Thyroid gland (tissue), 4 donors: ENCODE measurements at regions not wholly inside any gene's neighbourhood (a gene's known extent, or its start where the extent isn't known, plus 50 kb on each side); places are given as distances from the start of the nearest gene placed in this dataset.

Experiments used
- DNase-seq, 2 donors: peaks; one replicate each; pipeline ENCODE4 v3.0.0-alpha.2; 2019
- H3K27ac ChIP-seq, 3 donors: fragments of 200-600 bp; sonication (generic); 1 replicate in 2 of 3; 2 replicates in 1 of 3; pipeline ENCODE4 v1.5.1; 2016 to 2019; ENCODE audit warnings: mild to moderate bottlenecking in 1 of 3, moderate library complexity in 1 of 3
- H3K27me3 ChIP-seq: fragments of 200-600 bp; sonication (generic); one replicate; pipeline ENCODE4 v1.5.1; 2019
- H3K36me3 ChIP-seq, 2 donors: fragments of 200-600 bp; sonication (generic); one replicate each; pipeline ENCODE4 v1.5.1; 2016 to 2019
- H3K4me1 ChIP-seq, 2 donors: fragments of 200-600 bp; sonication (generic); one replicate each; pipeline ENCODE4 v1.5.1; 2017 to 2019
- H3K4me3 ChIP-seq, 3 donors: fragments of 200-600 bp; sonication (generic); replicated peaks in 1 of 3; 1 replicate in 2 of 3; 2 replicates in 1 of 3; pipeline ENCODE4 v1.5.1; 2016; ENCODE audit warnings: mild to moderate bottlenecking in 1 of 3
- H3K9me3 ChIP-seq: fragments of 200-600 bp; sonication (generic); one replicate; pipeline ENCODE4 v1.5.1; 2017
- POLR2A ChIP-seq, 2 donors: fragments of 450-650 bp; IDR thresholded peaks; one replicate each; pipeline ENCODE4 v1.6.1; 2017; ENCODE audit warnings: antibody characterized with exemption in 2 of 2, mild to moderate bottlenecking in 2 of 2, moderate library complexity in 1 of 2
- WGBS, 2 donors: methylation state at CpG; one replicate each; pipeline ENCODE4 v1.1.5; 2017; 5-methylcytosine and 5-hydroxymethylcytosine counted together
- intact Hi-C: fragments of 100-400 bp; cut with DNase I; formaldehyde crosslinking; loops from one replicate; pipeline ENCODE4 v1.15.1; 2023
- TF ChIP-seq, protein P1 (sequence below), 6 experiments: fragments of 200-600 bp in 3 of 6; fragments of 450-650 bp in 3 of 6; sonication (generic) in 3 of 6; IDR thresholded peaks; one replicate each; pipeline ENCODE4 v1.5.1; 2016 to 2019; ENCODE audit warnings: antibody characterized with exemption in 6 of 6, mild to moderate bottlenecking in 2 of 6, inconsistent platforms in 1 of 6, moderate library complexity in 1 of 6

DNA sequence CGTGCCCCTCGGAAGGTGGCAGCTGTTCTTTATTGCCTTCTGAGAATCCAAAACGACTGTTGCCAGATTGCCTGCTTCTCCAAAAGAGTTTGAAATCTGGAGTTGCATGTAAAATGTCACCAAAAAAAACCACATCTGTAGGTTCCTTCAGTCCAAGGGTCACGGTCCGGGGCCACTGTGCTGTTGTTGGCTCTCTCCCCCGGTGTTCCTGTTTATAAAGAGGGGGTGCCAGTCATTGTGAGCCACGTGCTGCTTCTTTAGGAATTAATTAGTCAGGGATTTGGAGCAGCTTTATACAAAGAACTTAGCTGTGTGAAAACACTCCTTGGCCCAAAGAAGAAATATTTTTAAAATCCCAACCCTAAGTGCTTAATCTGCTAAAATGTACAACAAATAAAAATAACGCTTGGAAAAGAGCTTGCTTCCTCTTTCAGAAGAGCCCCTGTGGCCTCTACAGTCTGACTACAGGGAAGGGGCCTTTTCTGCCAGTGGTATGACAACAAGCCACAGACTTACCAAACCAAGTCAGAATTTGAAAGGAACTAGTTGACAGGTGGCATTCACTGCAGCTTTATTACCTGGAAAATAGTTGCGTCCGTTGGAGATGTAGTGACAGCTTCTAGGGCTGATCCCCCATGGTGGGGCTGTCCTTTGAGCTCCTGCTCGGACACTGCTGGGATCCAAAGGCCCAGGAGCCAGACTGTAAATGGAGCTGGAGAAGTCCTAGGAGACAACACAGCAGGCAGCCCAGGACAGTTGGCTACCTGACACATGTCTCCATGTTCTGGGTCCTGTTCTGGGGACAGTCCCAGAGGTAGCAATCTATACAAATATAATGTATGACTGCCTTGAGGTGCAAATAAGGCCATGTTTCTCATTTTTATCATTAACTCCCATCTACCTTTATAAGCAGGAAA, 84.5 kb upstream of the SLC1A4 start:
- Histone ChIP-seq H3K4me3 (no peak overlapping the region), H3K27me3 (no peaks in the 10 kb centered on the region), H3K9me3 (no peaks in the 10 kb centered on the region), H3K4me1 (no peaks in the 10 kb centered on the region), H3K36me3 (no peaks in the 10 kb centered on the region), H3K27ac (no peak overlapping the region)
- 57 to 64% methylated on average over 11 of the region's 11 CpGs for WGBS, 2 donors
- intact Hi-C loops = no loop called here
- DNase-seq = no peak
- TF ChIP-seq POLR2A (IDR thresholded peaks at IDR 0.05) = no peak
- TF ChIP-seq, protein P1, sequence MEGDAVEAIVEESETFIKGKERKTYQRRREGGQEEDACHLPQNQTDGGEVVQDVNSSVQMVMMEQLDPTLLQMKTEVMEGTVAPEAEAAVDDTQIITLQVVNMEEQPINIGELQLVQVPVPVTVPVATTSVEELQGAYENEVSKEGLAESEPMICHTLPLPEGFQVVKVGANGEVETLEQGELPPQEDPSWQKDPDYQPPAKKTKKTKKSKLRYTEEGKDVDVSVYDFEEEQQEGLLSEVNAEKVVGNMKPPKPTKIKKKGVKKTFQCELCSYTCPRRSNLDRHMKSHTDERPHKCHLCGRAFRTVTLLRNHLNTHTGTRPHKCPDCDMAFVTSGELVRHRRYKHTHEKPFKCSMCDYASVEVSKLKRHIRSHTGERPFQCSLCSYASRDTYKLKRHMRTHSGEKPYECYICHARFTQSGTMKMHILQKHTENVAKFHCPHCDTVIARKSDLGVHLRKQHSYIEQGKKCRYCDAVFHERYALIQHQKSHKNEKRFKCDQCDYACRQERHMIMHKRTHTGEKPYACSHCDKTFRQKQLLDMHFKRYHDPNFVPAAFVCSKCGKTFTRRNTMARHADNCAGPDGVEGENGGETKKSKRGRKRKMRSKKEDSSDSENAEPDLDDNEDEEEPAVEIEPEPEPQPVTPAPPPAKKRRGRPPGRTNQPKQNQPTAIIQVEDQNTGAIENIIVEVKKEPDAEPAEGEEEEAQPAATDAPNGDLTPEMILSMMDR (IDR thresholded peaks at IDR 0.05) = no peak

DNA sequence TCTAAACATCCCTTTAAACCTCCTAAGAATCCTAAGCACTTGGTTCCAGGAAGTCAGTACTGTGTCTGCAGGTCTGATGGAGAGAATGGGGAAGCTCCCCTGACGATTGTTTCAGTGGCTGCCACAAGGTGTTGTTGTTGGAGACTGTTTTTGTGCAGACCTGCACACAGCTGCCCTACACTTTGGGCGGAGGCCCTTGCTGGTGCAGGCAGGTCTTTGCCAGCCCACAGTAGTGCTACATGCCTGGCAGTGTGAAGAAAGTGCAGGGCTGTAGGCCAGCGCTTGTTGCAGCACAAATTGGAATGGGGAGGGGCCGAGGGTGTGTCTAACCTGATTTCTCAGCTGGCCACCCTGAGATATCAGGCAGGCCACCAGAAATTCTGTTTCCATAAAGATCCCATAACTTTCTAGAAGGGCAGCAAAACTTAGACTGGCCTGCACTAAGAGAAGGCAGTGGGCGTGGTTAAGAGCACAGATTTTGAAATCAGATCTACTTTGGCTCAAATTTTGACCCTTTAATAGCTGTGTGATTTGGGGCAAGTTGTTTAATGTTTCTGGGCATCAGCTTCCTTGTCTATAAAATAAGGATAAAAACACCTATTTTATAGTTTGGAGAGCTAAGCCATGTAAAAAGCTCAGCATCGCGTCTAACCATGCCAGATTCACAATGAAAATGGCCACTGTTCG, 83.7 kb upstream of the SLC1A4 start:
- no peak overlapping the region for H3K4me3 ChIP-seq
- WGBS, 2 donors = 67 to 82% methylated on average over 8 of the region's 8 CpGs
- DNase-seq = no peak
- H3K27ac ChIP-seq = no peak overlapping the region
- H3K27me3 ChIP-seq = no peaks in the 10 kb centered on the region
- no peaks in the 10 kb centered on the region for H3K4me1 ChIP-seq
- H3K9me3 ChIP-seq = no peaks in the 10 kb centered on the region
- H3K36me3 ChIP-seq = no peaks in the 10 kb centered on the region
- no peak for TF ChIP-seq POLR2A (IDR thresholded peaks at IDR 0.05)
- TF ChIP-seq, protein P1 (IDR thresholded peaks at IDR 0.05) = no peak
- intact Hi-C loops = no loop called here

GRCh38 chr2:64906853-64907536, 82.2 kb upstream of the SLC1A4 start:
- no peak overlapping the region for H3K4me3 ChIP-seq
- no peaks in the 10 kb centered on the region for H3K36me3 ChIP-seq
- DNase-seq = no peak
- no peaks in the 10 kb centered on the region for H3K27me3 ChIP-seq
- H3K9me3 ChIP-seq = no peaks in the 10 kb centered on the region
- no peak for TF ChIP-seq POLR2A (IDR thresholded peaks at IDR 0.05)
- H3K27ac ChIP-seq = no peak overlapping the region
- intact Hi-C loops = no loop called here
- H3K4me1 ChIP-seq = no peaks in the 10 kb centered on the region
- 89 to 92% methylated on average over 6 of the region's 6 CpGs for WGBS, 2 donors

DNA sequence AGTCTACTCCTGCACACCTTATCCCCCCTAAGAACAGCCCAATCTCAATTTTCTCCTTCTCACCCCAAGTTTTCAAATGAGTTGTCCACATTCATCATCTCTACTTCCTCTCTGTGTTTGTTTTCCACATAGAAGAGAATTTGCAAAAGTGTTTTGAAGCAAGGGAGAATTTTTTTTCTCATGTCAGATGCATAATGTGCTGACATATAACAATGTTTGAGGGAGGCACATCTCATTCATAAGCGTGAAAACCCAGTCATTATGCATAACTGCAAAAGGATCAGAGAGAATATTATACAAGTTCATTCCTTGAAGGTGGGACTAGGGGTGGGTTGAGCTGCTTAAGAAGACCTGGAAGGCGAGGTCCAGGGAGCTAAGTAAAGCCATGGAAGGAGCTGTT, 80.8 kb upstream of the SLC1A4 start:
- Histone ChIP-seq H3K4me1 (no peaks in the 10 kb centered on the region), H3K27me3 (no peaks in the 10 kb centered on the region), H3K9me3 (no peaks in the 10 kb centered on the region), H3K4me3 (no peak overlapping the region), H3K36me3 (no peaks in the 10 kb centered on the region), H3K27ac (no peak overlapping the region)
- DNase-seq = no peak
- intact Hi-C loops = no loop called here
- TF ChIP-seq, protein P1 (IDR thresholded peaks at IDR 0.05) = no peak
- TF ChIP-seq POLR2A (IDR thresholded peaks at IDR 0.05) = no peak
- WGBS, 2 donors = 94 to 96% methylated on average over 2 of the region's 2 CpGs

- intact Hi-C loops = no loop called here
- TF ChIP-seq, protein P1 (IDR thresholded peaks at IDR 0.05) = no peak
- no peak for TF ChIP-seq POLR2A (IDR thresholded peaks at IDR 0.05)
- Histone ChIP-seq H3K4me1 (no peaks in the 10 kb centered on the region), H3K27ac (no peak overlapping the region), H3K4me3 (no peak overlapping the region), H3K36me3 (no peaks in the 10 kb centered on the region), H3K27me3 (no peaks in the 10 kb centered on the region), H3K9me3 (no peaks in the 10 kb centered on the region)
- 84 to 97% methylated on average over 4 of the region's 4 CpGs for WGBS, 2 donors
- no peak for DNase-seq
These were observed 78.7 kb upstream of the SLC1A4 start for GRCh38 chr2:64910523-64910922.
